Vagina (tissue), 2 donors: ENCODE measurements at regions not wholly inside any gene's neighbourhood (a gene's known extent, or its start where the extent isn't known, plus 50 kb on each side); places are given as distances from the start of the nearest gene placed in this dataset.

Experiments used
- POLR2A ChIP-seq, 2 donors: fragments of 450-650 bp; IDR thresholded peaks; one replicate each; pipeline ENCODE4 v1.6.1; 2017; ENCODE audit warnings: antibody characterized with exemption in 2 of 2, mild to moderate bottlenecking in 2 of 2, moderate library complexity in 2 of 2
- POLR2AphosphoS5 ChIP-seq, 2 donors: sonication (generic); formaldehyde crosslinking; IDR thresholded peaks; one replicate each; pipeline ENCODE4 v1.9.0; 2017; ENCODE audit warnings: antibody characterized with exemption in 2 of 2, mild to moderate bottlenecking in 2 of 2, low read depth in 1 of 2; ENCODE audit not compliant: insufficient read depth in 1 of 2
- TF ChIP-seq, protein P1 (sequence below), 3 experiments: fragments of 450-650 bp in 2 of 3; fragments of 200-600 bp in 1 of 3; sonication (generic) in 1 of 3; IDR thresholded peaks; one replicate each; pipeline ENCODE4 v1.5.1; 2017 to 2019; ENCODE audit warnings: antibody characterized with exemption in 3 of 3, mild to moderate bottlenecking in 2 of 3, moderate library complexity in 2 of 3

DNA sequence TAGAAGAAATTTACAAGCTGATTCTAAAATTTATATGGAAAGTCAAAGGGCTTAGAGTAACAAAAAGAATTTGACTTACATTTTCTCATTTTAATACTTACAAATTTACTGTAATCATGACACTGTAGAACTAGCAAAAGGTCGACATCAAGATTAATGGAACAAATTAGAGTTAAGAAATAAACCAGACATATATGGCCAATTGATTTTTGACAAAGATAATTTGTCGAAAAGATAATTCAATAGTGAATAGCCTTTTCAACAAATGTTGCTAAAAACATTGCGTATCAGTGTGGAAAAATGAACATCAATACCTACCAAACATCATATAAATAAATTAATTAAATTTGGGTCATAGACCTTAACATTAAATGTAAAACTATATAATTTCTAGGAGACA, 955.5 kb upstream of the AUTS2 start:
- TF ChIP-seq, protein P1, sequence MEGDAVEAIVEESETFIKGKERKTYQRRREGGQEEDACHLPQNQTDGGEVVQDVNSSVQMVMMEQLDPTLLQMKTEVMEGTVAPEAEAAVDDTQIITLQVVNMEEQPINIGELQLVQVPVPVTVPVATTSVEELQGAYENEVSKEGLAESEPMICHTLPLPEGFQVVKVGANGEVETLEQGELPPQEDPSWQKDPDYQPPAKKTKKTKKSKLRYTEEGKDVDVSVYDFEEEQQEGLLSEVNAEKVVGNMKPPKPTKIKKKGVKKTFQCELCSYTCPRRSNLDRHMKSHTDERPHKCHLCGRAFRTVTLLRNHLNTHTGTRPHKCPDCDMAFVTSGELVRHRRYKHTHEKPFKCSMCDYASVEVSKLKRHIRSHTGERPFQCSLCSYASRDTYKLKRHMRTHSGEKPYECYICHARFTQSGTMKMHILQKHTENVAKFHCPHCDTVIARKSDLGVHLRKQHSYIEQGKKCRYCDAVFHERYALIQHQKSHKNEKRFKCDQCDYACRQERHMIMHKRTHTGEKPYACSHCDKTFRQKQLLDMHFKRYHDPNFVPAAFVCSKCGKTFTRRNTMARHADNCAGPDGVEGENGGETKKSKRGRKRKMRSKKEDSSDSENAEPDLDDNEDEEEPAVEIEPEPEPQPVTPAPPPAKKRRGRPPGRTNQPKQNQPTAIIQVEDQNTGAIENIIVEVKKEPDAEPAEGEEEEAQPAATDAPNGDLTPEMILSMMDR (IDR thresholded peaks at IDR 0.05) = no peak
- TF ChIP-seq POLR2AphosphoS5 (IDR thresholded peaks at IDR 0.05; ENCODE audit: insufficient read depth in 1 of 2, low read depth in 1 of 2) (no peak), POLR2A (IDR thresholded peaks at IDR 0.05) (no peak)
